Vagina (tissue), 2 donors: ENCODE measurements at regions not wholly inside any gene's neighbourhood (a gene's known extent, or its start where the extent isn't known, plus 50 kb on each side); places are given as distances from the start of the nearest gene placed in this dataset.

Experiments
- CTCF ChIP-seq, 3 experiments: fragments of 450-650 bp in 2 of 3; fragments of 200-600 bp in 1 of 3; sonication (generic) in 1 of 3; IDR thresholded peaks; one replicate each; pipeline ENCODE4 v1.5.1; 2017 to 2019; ENCODE audit warnings: antibody characterized with exemption in 3 of 3, mild to moderate bottlenecking in 2 of 3, moderate library complexity in 2 of 3
- POLR2A ChIP-seq, 2 donors: fragments of 450-650 bp; IDR thresholded peaks; one replicate each; pipeline ENCODE4 v1.6.1; 2017; ENCODE audit warnings: antibody characterized with exemption in 2 of 2, mild to moderate bottlenecking in 2 of 2, moderate library complexity in 2 of 2

- TF ChIP-seq POLR2A (IDR thresholded peaks at IDR 0.05), result no peak
- no peak for TF ChIP-seq CTCF (IDR thresholded peaks at IDR 0.05)
Observed at GRCh38 chr15:61768131-61768530, 292.1 kb downstream of the VPS13C start.
